H1 (cell line): ENCODE measurements at regions not wholly inside any gene's neighbourhood (a gene's known extent, or its start where the extent isn't known, plus 50 kb on each side); places are given as distances from the start of the nearest gene placed in this dataset.

Experiments used
- CTCF ChIA-PET: fragments of 300-600 bp; sonication (Branson Sonifier 250); formaldehyde crosslinking; loops from one replicate; lab custom pipeline; 2021; ENCODE audit not compliant: partially characterized antibody; lab: Charles Lee
- POLR2A ChIA-PET: fragments of 300-600 bp; sonication (Branson Sonifier 250); formaldehyde crosslinking; loops from one replicate; lab custom pipeline; 2021; ENCODE audit warnings: inconsistent platforms; ENCODE audit not compliant: partially characterized antibody; lab: Charles Lee
- DNase-seq, 2 experiments: peaks; one replicate each; pipeline versions ENCODE4 v3.0.0 to v3.0.0-alpha.2; 2010 to 2022; ENCODE audit warnings: low spot score in 2 of 2, low read depth in 1 of 2, mixed read lengths in 1 of 2
- FAIRE-seq: peaks from 2 replicates; lab custom pipeline; 2011; peaks lifted over from hg19 to GRCh38; lab: Jason Lieb, UNC
- H2AFZ ChIP-seq: 2 replicates; pipeline ENCODE4 v1.8.1; 2012; ENCODE audit warnings: low read length, inconsistent platforms
- H2AK5ac ChIP-seq: 2 replicates; pipeline ENCODE4 v1.6.1; 2013; ENCODE audit warnings: low read depth, low read length
- H2BK120ac ChIP-seq: replicated peaks from 2 replicates; pipeline ENCODE3; 2013; ENCODE audit warnings: low read depth, low read length, inconsistent platforms
- H2BK12ac ChIP-seq: 2 replicates; pipeline ENCODE4 v1.6.1; 2013; ENCODE audit warnings: low read depth, low read length
- H2BK15ac ChIP-seq: 2 replicates; pipeline ENCODE4 v1.6.1; 2013; ENCODE audit warnings: low read length
- H2BK20ac ChIP-seq: 2 replicates; pipeline ENCODE4 v1.6.1; 2013; ENCODE audit warnings: low read length
- H2BK5ac ChIP-seq: 2 replicates; pipeline ENCODE4 v1.6.1; 2013; ENCODE audit warnings: low read depth, low read length
- H3K14ac ChIP-seq: 2 replicates; pipeline ENCODE4 v1.6.1; 2013; ENCODE audit warnings: inconsistent platforms; ENCODE audit not compliant: insufficient read length
- H3K18ac ChIP-seq: 2 replicates; pipeline ENCODE4 v1.6.1; 2013; ENCODE audit warnings: low read length; ENCODE audit errors: extremely low read depth
- H3K23ac ChIP-seq: 2 replicates; pipeline ENCODE4 v1.6.1; 2013; ENCODE audit warnings: inconsistent platforms; ENCODE audit not compliant: insufficient read length
- H3K23me2 ChIP-seq: 2 replicates; pipeline ENCODE4 v1.6.1; 2013; ENCODE audit warnings: low read depth, low read length
- H3K27ac ChIP-seq: 2 replicates; pipeline ENCODE4 v1.6.1; 2011; ENCODE audit warnings: low read depth, low read length, inconsistent platforms
- H3K27me3 ChIP-seq, 4 experiments: replicated peaks in 1 of 4; 1 replicate in 1 of 4; 2 replicates in 3 of 4; pipeline versions ENCODE4 v1.6.1 to v1.8.1; 2011 to 2013; ENCODE audit warnings: low read length in 3 of 4, mild to moderate bottlenecking in 3 of 4, inconsistent platforms in 2 of 4, mixed read lengths in 2 of 4, moderate library complexity in 1 of 4; ENCODE audit not compliant: control insufficient read depth in 3 of 4, insufficient read depth in 3 of 4; ENCODE audit errors: extremely low read depth in 1 of 4
- H3K36me3 ChIP-seq, 4 experiments: 2 replicates each; pipeline versions ENCODE4 v1.6.1 to v1.8.1; 2011 to 2013; ENCODE audit warnings: mild to moderate bottlenecking in 4 of 4, low read length in 3 of 4, moderate library complexity in 2 of 4, control low read depth in 1 of 4, inconsistent platforms in 1 of 4; ENCODE audit not compliant: insufficient read depth in 4 of 4, control insufficient read depth in 2 of 4
- H3K4ac ChIP-seq: replicated peaks from 2 replicates; pipeline ENCODE3; 2013; ENCODE audit warnings: low read length, low read depth, mixed read lengths, inconsistent platforms; ENCODE audit not compliant: insufficient read length
- H3K4me1 ChIP-seq, 4 experiments: replicated peaks in 1 of 4; 1 replicate in 1 of 4; 2 replicates in 3 of 4; pipeline versions ENCODE4 v1.6.1 to v1.8.1; 2011 to 2013; ENCODE audit warnings: low read length in 3 of 4, inconsistent platforms in 2 of 4, mixed read lengths in 1 of 4; ENCODE audit not compliant: insufficient read depth in 4 of 4, control insufficient read depth in 3 of 4
- H3K4me2 ChIP-seq, 2 experiments: 2 replicates each; pipeline versions ENCODE4 v1.6.1 to v1.8.1; 2011 to 2013; ENCODE audit warnings: low read depth in 2 of 2, low read length in 2 of 2, control low read depth in 1 of 2, inconsistent platforms in 1 of 2, mild to moderate bottlenecking in 1 of 2; ENCODE audit not compliant: insufficient read depth in 1 of 2
- H3K4me3 ChIP-seq, 4 experiments: fragments of 200-600, 300-600 bp in 1 of 4; sonication (generic), shearing (Covaris generic), sonication (Bioruptor Twin) in 1 of 4; 2 replicates each; pipeline versions ENCODE4 v1.5.1 to v1.8.1; 2011 to 2016; ENCODE audit warnings: low read length in 4 of 4, low read depth in 3 of 4, control low read depth in 2 of 4, inconsistent platforms in 2 of 4, mild to moderate bottlenecking in 2 of 4, mixed read lengths in 1 of 4, moderate library complexity in 1 of 4; ENCODE audit not compliant: insufficient read depth in 2 of 4; ENCODE audit errors: extremely low read depth in 1 of 4
- H3K56ac ChIP-seq: replicated peaks from 2 replicates; pipeline ENCODE3; 2013; ENCODE audit warnings: low read depth, mild to moderate bottlenecking, mixed read lengths, low read length, inconsistent platforms; ENCODE audit not compliant: insufficient read length
- H3K79me1 ChIP-seq: 2 replicates; pipeline ENCODE4 v1.6.1; 2013; ENCODE audit warnings: low read depth, low read length, control low read depth
- H3K79me2 ChIP-seq, 2 experiments: 2 replicates each; pipeline versions ENCODE4 v1.6.1 to v1.8.1; 2012 to 2013; ENCODE audit warnings: low read length in 2 of 2, mild to moderate bottlenecking in 2 of 2, inconsistent platforms in 1 of 2; ENCODE audit not compliant: insufficient read depth in 2 of 2, control insufficient read depth in 1 of 2
- H3K9ac ChIP-seq, 4 experiments: replicated peaks in 1 of 4; 1 replicate in 1 of 4; 2 replicates in 3 of 4; pipeline versions ENCODE4 v1.6.1 to v1.8.1; 2011 to 2013; ENCODE audit warnings: low read depth in 3 of 4, low read length in 3 of 4, control low read depth in 2 of 4, mild to moderate bottlenecking in 2 of 4, moderate library complexity in 2 of 4, inconsistent platforms in 1 of 4; ENCODE audit errors: extremely low read depth in 1 of 4
- H3K9me3 ChIP-seq, 2 experiments: 2 replicates each; pipeline versions ENCODE4 v1.6.1 to v1.8.1; 2012 to 2013; ENCODE audit warnings: mild to moderate bottlenecking in 2 of 2, moderate library complexity in 2 of 2, control low read depth in 1 of 2, inconsistent platforms in 1 of 2, low read depth in 1 of 2, low read length in 1 of 2, mixed read lengths in 1 of 2; ENCODE audit not compliant: insufficient read depth in 2 of 2
- H4K20me1 ChIP-seq, 2 experiments: replicated peaks in 1 of 2; 2 replicates each; pipeline versions ENCODE3 to v1.8.1; 2011 to 2013; ENCODE audit warnings: inconsistent platforms in 2 of 2, low read length in 2 of 2, mild to moderate bottlenecking in 1 of 2; ENCODE audit not compliant: insufficient read depth in 2 of 2, control insufficient read depth in 1 of 2
- H4K5ac ChIP-seq: 2 replicates; pipeline ENCODE4 v1.6.1; 2013; ENCODE audit warnings: low read length, low read depth, mixed read lengths, inconsistent platforms; ENCODE audit not compliant: insufficient read length
- H4K8ac ChIP-seq: 2 replicates; pipeline ENCODE4 v1.8.0; 2013; ENCODE audit warnings: mild to moderate bottlenecking, moderate library complexity, low read length, inconsistent platforms; ENCODE audit not compliant: insufficient read depth; ENCODE audit errors: extremely low read depth
- H4K91ac ChIP-seq: replicated peaks from 2 replicates; pipeline ENCODE3; 2013; ENCODE audit warnings: low read length, mixed read lengths, inconsistent platforms; ENCODE audit not compliant: insufficient read length
- BRCA1 ChIP-seq: IDR thresholded peaks from 2 replicates; pipeline ENCODE4 v1.6.1; 2012; ENCODE audit warnings: low read depth, low read length, improper control_type of control experiment
- CHD1 ChIP-seq: IDR thresholded peaks from 2 replicates; pipeline ENCODE4 v1.6.1; 2012; ENCODE audit warnings: low read depth, low read length, improper control_type of control experiment
- CREB1 ChIP-seq: IDR thresholded peaks from 2 replicates; pipeline ENCODE4 v1.6.1; 2012; ENCODE audit warnings: inconsistent platforms
- EGR1 ChIP-seq: IDR thresholded peaks from 2 replicates; pipeline ENCODE4 v1.6.1; 2011; ENCODE audit warnings: low read depth, low read length, borderline replicate concordance
- JUND ChIP-seq: IDR thresholded peaks from 2 replicates; pipeline ENCODE4 v1.6.1; 2011; ENCODE audit warnings: mild to moderate bottlenecking, improper control_type of control experiment, low read length
- MAFK ChIP-seq: IDR thresholded peaks from 2 replicates; pipeline ENCODE4 v1.6.1; 2012; ENCODE audit warnings: low read depth, mild to moderate bottlenecking, improper control_type of control experiment, low read length
- MAX ChIP-seq: IDR thresholded peaks from 2 replicates; pipeline ENCODE4 v1.6.1; 2012; ENCODE audit warnings: inconsistent platforms
- NRF1 ChIP-seq: IDR thresholded peaks from 2 replicates; pipeline ENCODE4 v1.6.1; 2011; ENCODE audit warnings: mild to moderate bottlenecking, low read depth, low read length, improper control_type of control experiment
- POLR2A ChIP-seq, 2 experiments: IDR thresholded peaks; 1 replicate in 1 of 2; 2 replicates in 1 of 2; pipeline ENCODE4 v1.6.1; 2011; ENCODE audit warnings: low read depth in 2 of 2, low read length in 2 of 2, mild to moderate bottlenecking in 2 of 2; ENCODE audit errors: control extremely low read depth in 1 of 2
- RFX5 ChIP-seq: IDR thresholded peaks from 2 replicates; pipeline ENCODE4 v1.6.1; 2011; ENCODE audit warnings: low read depth, low read length, improper control_type of control experiment, borderline replicate concordance
- RXRA ChIP-seq: IDR thresholded peaks from 2 replicates; pipeline ENCODE4 v1.6.1; 2011; ENCODE audit warnings: low read depth, mild to moderate bottlenecking, low read length, moderate library complexity; ENCODE audit not compliant: insufficient read depth
- SP1 ChIP-seq: IDR thresholded peaks from 2 replicates; pipeline ENCODE4 v1.6.1; 2011; ENCODE audit warnings: low read depth, low read length
- SP4 ChIP-seq: IDR thresholded peaks from 2 replicates; pipeline ENCODE4 v1.6.1; 2012; ENCODE audit warnings: low read length, inconsistent platforms
- TAF7 ChIP-seq: optimal IDR thresholded peaks from 2 replicates; pipeline ENCODE3; 2011; ENCODE audit warnings: low read depth, mild to moderate bottlenecking, inconsistent platforms, low read length, moderate library complexity, borderline replicate concordance
- TBP ChIP-seq: IDR thresholded peaks from 2 replicates; pipeline ENCODE4 v1.6.1; 2011; ENCODE audit warnings: low read depth, low read length, improper control_type of control experiment
- TCF12 ChIP-seq: IDR thresholded peaks from 2 replicates; pipeline ENCODE4 v1.6.1; 2011; ENCODE audit warnings: low read depth, mild to moderate bottlenecking, low read length
- ZNF274 ChIP-seq: IDR thresholded peaks from 2 replicates; pipeline ENCODE4 v1.7.0; 2012; ENCODE audit warnings: low read length, borderline replicate concordance; ENCODE audit errors: extremely low read depth
- WGBS, 2 experiments: shearing (Covaris generic) in 1 of 2; methylation state at CpG; one replicate each; pipeline versions ENCODE4 v1.1.6 to v1.1.7; 2013 to 2015; ENCODE audit warnings: low lambda C conversion rate in 2 of 2, mixed read lengths in 2 of 2, inconsistent platforms in 1 of 2, low coverage in 1 of 2, missing lambda C conversion rate in 1 of 2; ENCODE audit not compliant: insufficient replicate concordance in 2 of 2, insufficient coverage in 1 of 2, insufficient read length in 1 of 2; ENCODE audit errors: extremely low coverage in 1 of 2, missing lambda C conversion rate in 1 of 2; 5-methylcytosine and 5-hydroxymethylcytosine counted together

- Histone ChIP-seq H3K36me3 (no peaks in the 10 kb centered on the region), H2BK5ac (no peak overlapping the region), H3K4ac (no peak overlapping the region), H3K4me1 (no peaks in the 10 kb centered on the region), H4K5ac (no peak overlapping the region), H3K23me2 (no peaks in the 10 kb centered on the region), H2AK5ac (no peak overlapping the region), H3K4me3 (no peak overlapping the region), H3K4me2 (no peak overlapping the region), H3K23ac (no peak overlapping the region), H2BK120ac (no peak overlapping the region), H3K79me1 (no peaks in the 10 kb centered on the region), H2BK20ac (no peak overlapping the region), H3K27ac (no peak overlapping the region), H3K9ac (no peak overlapping the region), H4K8ac (no peak overlapping the region), H3K14ac (no peak overlapping the region), H3K56ac (no peak overlapping the region), H2AFZ (no peak overlapping the region), H3K27me3 (peaks cover 0 to 1% (median 0%) of the 10 kb centered on the region in 4 experiments; a peak in 2 of 7 replicates), H3K18ac (peak overlapping the region; percentile 60; the same call in 1 of the 2 replicates), H2BK12ac (no peak overlapping the region), H4K20me1 (no peaks in the 10 kb centered on the region), H3K79me2 (no peaks in the 10 kb centered on the region), H4K91ac (no peak overlapping the region), H3K9me3 (no peaks in the 10 kb centered on the region), H2BK15ac (0 out of 2 replicates have a peak overlapping the region, but pooled peaks have one; percentile 61)
- ChIA-PET POLR2A (no interaction called here), CTCF (interaction anchor here (0.8 to 2.5 kb wide), 15 partner anchors 9 to 248 kb away, joined by 3 to 12 read pairs (median 3); no protein-coding TSS in a partner anchor)
- WGBS, 2 experiments: 96% methylated on average over 3 of the region's 3 CpGs; no CpG with 5 or more reads in 1 of the 2 experiments
- no peak for FAIRE-seq
- DNase-seq: no peak
- TF ChIP-seq TAF7: no peak
- no peak for TF ChIP-seq SP4
- no peak for TF ChIP-seq TCF12
- TF ChIP-seq TBP: no peak
- TF ChIP-seq RXRA: no peak
- TF ChIP-seq MAX: no peak
- no peak for TF ChIP-seq CHD1
- no peak for TF ChIP-seq BRCA1
- no peak for TF ChIP-seq CREB1
- TF ChIP-seq ZNF274: no peak
- TF ChIP-seq NRF1: no peak
- TF ChIP-seq MAFK: no peak
- TF ChIP-seq RFX5: no peak
- no peak for TF ChIP-seq EGR1
- TF ChIP-seq JUND: no peak
- TF ChIP-seq SP1: no peak
- TF ChIP-seq POLR2A (IDR thresholded peaks at IDR 0.05; ENCODE audit: control extremely low read depth in 1 of 2, low read depth in 2 of 2, low read length in 2 of 2): no peak
Measured at GRCh38 chr2:75315436-75315835, 116.1 kb upstream of the TACR1 start.
